NCI-H460 (cell line): ENCODE measurements at regions not wholly inside any gene's neighbourhood (a gene's known extent, or its start where the extent isn't known, plus 50 kb on each side); places are given as distances from the start of the nearest gene placed in this dataset.
"Not testable (repeated sequence)": the region's sequence is repeated elsewhere in the genome, so short reads cannot be mapped to it uniquely, and the experiment has no call there.

Experiments used
- DNase-seq: peaks from one replicate; pipeline ENCODE4 v3.0.0-alpha.2; 2016; ENCODE audit warnings: low read depth; ENCODE audit errors: extremely low read depth

DNA sequence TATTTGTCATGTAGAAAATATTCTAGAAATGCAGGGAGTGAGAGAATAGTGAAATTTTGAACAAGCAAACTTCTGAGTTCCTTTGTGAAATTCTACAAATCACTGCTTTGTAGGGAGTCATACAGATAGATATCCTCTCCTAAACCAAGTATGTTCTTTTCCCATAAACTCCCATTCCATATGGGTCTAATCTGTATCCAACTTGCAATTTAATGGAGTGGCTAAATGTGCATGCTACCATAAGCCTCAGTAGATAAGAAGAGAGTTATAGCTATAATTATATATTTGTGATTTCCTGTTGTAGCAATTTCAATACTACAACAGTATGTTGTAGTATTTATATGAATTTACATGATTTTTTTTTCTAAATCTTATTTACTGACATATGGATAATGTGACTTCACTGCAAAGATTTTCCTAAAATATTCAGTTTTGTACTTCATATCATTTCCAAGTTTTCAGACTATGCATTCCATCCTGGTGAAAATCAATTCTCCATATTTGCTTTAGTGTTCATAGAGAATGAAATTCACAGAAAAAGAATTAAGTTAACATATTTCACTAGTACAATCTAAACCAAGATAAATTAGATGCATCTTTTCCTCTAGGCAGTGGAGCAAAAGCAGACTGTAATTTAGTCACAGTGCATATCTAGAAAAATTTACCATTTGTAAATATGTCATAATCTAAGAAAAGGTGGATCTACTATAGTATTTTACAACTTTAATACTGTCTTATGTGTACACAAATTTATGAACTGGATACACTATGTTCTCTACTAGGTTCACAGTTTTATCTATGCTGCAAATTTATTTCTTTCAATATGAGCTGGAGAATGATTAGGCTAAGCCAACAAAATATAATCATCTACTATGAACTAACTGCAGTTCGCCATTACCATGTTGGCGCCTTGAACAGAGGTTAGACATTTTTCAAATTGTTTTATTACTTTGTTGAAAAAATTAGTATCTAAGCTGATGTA, 372.9 kb upstream of the NDST3 start:
- DNase-seq = no peak

DNA sequence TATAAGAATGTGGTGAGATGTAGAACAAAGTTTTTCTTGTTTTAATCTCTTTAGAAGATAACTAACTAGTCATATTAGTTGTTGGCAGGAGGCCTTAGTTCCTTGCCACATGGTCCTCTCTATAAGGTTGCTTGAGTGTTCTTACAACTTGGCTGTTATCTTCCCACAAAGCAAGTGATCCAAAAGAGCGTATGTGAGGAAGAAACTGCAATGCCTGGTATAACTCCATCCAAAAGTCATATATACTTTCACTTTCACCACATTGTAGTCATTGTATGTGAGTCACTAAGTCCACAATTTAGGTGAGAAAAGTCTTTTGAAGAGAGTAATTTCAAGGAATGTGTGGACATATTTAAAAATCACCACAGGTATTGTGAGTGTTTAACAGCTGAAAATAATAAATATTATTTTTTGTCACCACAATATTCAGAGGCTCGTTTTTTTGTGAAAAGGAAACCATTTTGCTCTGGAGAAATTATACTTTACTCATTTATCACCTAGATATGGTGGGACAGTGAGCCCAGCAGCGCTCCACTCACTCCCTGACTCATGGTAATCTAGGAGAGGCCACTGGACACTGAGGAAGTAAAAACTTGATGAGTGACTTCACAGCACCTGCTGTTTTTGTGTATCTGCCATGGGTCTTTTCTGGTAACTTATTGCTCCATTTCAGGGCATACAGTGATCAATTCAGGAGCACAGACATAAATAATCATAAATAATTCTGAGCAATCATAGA, 369.4 kb upstream of the NDST3 start:
- no peak for DNase-seq

DNA sequence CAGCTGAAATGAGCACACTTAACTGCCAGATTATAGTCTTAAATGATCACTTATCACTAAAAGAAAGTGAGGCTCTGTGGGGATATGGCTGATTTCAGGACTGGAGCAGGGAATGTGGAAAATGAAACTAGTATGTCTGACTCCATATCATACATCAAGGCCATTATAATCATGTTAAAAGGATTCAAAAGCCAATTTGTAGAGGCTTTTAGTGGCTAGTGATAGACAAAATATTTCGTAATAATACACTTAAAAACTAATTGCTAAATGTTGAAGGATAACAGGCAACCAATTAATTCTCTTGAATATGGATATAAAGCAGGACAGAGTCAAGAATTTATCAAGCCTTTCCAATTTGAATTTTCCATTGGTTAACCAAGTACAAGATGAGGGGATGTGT, 358.1 kb upstream of the NDST3 start:
- no peak for DNase-seq

DNA sequence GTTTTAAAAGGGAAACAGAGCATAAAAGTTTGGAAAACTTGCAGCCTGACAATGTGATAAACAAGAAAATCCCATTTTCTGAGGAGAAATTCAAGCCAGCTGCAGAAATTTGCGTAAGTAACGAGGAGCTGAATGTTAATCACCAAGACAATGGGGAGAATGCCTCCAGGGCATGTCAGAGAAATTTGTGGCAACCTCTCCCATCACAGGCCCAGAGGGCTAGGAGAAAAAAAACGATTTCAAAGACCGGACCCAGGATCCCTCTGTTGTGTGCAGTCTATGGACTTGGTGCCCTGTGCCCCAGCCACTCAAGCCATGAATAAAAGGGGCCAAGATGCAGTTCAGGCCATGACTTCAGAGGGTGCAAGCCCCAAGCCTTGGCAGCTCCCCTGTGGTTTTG, 355.4 kb upstream of the NDST3 start:
- DNase-seq = no peak

DNA sequence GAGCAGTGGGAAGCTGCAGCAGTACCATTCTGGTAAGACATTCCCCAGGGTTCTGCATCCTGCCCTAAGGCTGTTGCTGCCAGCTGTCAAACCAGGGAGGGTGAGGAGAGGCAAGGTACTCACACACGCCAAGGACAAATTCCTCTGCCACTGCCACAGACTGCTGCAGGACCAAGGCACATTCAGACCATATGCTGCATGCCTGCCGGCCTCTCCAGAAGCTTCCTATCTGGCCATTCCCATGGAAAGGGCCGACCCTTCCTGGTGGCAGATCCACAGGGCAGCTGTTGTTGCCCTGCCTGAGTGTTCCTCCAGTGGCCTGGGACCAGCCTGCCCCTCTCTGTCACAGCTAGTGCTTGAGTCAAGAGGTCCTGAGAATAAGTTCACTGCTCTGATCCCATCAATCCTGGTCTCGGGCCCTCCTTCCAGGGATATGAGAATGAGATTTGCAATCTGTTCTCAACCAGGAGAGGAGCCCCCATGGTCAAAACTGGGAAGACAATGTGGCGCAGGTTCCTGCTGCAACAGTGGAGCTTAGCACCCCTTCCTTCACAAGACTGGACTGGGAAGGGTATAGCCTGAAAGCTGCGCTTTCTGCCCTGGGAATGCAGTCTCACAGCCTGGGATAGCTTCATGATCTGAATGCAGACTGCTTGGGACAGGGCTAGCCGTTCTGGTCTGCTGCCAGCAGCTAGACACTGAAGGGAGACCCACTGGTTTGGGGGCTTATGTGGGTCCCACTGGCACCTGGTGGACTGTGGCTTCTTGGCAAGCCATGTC, 342.5 kb upstream of the NDST3 start:
- no peak for DNase-seq

DNA sequence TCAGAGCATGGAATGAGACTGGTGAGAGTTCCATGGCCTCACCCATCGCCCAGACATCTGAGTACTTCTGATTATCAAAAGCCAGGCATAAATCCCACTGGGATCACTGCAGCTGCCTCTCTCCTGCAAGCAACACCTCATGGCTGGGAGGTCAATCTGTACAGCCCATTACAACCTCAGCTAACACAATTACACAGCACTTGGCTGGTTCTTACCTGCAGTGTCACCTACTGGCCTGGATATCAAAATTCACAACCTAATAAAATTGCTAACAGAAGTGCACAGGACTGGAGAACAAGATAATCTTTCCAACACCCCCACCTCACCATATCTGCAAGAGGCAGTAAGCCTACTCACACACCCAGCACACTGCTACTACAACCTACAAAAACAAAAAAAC, 341.7 kb upstream of the NDST3 start:
- no peak for DNase-seq

DNA sequence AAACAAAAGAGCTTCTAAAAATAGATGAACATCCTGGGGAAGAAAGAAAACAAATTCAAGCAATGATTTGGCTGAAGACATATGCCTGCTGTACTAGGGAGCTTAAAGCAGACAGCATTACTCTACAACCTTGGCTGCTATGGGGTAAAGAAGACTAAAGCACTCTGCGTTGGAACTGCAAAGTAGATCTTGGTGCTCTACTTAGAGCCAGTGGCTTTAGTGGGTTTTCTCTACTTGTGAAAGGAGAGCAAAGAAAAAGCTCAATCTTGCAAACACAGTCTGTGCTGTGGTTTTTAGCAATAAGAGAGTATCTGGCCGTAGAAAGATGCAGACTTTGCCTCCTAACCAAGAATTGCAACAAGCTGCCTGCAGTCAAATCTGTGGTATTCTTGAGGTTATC, 334.7 kb upstream of the NDST3 start:
- no peak for DNase-seq

DNA sequence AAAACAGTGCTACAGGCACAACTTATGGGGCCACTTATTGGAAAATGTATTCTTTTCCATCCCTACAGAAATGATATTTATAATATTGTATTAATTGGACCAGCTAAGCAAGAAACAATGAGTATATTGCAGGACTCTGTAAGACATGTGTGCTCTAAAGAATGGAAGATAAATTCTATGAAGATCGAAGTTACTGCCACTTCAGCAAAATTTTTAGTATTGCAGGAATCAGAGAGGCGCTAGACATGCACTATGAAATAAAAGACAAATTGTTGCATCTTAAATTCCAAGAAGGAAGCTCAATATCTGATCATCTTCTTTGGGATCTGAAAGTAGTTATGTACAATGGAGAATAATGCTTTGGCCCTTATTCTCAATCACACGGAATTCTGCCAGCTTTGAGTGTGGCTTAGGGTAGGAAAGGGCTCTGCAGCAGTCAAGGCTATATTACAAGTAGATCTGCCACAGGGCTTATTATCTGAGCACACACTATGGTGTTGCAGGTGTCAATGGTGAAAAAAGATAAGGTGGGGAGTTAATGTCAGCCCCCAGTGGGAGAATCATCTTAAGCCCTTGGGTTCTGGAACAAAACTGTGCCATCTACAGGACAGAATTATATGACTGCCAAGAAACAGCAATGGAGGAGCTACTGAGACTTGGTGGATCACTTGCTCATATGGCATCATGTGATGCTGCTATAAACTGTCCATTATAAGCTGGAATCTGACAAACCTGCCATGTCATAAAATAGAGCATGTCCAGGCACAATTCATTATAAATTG, 334.0 kb upstream of the NDST3 start:
- no peak for DNase-seq

DNA sequence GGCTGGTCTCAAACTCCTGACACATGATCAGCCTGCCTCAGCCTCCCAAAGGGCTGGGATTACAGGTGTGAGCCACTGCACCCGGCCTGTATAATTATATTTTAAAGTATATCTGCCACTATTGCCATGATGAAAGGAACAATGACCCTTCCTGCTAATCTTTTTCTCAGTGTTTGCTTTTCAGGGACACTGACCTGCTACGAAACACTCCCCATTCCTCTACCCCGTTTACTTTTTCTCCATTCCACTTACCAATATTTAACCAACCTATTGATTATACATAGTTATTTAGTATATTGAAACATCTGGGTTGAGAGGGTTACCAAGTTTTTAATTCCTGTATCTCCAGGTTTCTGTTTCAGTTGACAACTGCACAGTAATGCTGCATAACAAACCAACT, 331.9 kb upstream of the NDST3 start:
- DNase-seq = no peak

DNA sequence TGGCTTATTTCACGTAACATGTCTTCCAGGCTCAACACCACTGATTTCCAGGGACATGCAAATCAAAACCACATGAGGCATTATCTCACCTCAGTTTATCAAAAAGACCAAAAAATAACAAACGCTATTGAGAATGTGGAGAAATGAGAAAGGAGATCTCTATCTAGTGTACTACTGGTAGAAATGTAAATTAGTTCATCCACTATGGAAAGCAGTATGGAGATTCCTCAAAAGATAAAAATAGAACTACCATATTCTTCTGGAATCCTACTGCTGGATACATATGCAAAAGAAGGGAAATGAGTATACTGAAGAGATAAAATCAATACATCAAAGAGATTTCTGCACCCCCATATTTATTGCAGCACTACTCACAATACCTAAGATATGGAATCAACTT, 329.6 kb upstream of the NDST3 start:
- no peak for DNase-seq

DNA sequence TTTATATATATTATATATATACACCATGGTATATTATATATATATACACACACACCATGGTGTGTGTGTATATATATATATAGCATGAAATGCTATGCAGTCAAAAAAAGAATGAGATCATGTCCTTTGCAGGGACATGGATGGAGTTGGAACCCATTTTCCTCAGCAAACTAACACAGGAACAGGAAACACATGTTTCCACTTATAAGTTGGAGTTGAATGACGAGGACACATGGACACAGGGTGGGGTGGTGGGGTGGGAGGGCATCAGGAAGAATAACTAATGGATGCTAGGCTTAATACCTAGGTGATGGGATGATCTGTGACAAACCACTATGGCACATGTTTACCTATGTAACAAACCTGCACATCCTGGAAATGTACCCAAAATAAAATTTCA, 293.6 kb upstream of the NDST3 start:
- no peak for DNase-seq

DNA sequence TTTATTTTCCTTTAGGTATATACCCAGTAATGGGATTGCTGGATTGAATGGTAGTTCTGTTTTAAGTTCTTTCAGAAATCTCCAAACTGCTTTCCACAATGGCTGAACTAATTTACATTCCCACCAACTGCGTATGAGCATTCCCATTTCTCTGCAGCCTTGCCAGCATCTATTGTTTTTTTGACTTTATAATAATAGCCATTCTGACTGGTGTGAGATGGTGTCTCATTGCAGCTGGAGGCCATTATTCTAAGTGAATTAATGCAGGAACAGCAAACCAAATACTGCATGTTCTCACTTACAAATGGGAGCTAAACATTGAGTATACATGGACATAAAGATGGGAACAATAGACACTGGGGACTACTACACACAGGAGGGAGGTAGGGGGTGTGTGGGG, 288.9 kb upstream of the NDST3 start:
- not testable (repeated sequence) for DNase-seq

DNA sequence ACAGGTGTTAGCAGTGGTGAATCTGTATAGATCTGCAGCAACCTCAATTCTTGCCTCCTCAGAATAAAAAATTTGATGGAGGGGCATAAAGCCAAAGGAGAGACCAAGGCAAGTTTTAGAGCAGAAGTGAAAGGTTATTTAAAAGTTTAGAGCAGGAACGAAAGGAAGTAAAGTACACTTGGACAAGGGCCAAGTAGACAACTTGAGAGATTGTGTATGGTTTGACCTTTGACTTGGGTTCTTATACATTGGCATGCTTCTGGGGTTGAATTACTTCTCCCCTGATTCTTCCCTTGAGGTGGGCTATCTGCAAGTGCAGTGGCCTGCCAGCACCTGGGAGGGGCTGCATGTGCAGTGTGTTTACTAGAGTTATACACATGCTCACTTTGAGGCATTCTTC, 278.8 kb upstream of the NDST3 start:
- DNase-seq = no peak

DNA sequence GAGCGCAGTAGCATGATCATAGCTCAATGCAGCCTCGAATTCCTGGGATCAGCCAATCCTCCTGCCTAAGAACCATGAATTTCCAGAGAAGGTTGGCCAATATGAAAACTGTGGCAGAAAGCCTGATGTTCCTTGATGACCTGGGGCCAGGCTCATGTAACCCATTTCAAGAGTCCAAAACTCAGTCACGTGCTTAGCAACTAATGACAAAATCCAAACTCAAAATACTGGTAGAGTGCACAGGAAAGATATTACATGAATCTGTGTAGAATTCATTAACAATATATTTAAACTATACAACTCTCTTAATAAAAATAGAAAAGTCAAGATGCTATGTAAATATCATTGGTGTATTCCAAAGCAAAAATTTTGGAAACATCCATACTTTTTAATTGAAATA, 265.7 kb upstream of the NDST3 start:
- DNase-seq = no peak

DNA sequence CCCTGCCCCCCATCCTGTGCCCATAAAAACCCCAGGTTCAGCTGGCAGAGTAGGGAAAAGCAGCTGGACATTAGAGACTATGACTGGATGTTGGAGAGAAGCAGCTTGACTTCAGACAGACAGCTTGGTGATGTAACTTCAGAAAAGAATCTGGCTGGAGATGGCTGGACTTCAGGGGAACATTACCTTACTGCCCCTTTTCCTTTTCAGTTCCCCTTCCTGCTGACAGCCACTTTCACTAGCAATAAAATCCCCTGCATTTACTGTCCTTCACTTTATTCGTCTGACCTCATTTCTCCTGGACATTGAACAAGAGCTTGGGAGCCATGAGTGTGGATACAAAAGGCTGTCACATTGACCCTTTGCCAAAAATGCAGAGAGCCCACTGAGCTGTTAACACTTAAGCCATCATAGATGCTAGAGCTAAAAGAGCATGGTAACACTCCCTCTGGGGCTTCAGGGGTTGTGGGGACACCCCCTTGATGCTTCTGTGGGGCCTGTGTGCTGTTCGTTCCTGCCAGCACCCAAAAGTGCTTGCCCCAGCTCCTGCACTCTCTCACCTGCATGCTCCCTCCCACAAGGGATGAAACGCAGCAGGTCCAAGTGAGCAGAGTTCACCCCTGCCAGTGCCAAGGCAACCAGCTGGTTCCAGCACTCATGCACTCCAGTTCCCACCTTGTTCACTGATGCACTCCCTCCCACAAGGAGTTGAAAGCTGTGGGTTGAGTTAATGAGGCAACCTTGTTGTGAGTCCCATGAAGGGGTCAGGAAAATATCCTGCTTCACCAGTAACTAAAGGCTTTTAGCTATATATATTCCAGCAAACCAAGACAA, 263.8 kb upstream of the NDST3 start:
- DNase-seq = no peak

DNA sequence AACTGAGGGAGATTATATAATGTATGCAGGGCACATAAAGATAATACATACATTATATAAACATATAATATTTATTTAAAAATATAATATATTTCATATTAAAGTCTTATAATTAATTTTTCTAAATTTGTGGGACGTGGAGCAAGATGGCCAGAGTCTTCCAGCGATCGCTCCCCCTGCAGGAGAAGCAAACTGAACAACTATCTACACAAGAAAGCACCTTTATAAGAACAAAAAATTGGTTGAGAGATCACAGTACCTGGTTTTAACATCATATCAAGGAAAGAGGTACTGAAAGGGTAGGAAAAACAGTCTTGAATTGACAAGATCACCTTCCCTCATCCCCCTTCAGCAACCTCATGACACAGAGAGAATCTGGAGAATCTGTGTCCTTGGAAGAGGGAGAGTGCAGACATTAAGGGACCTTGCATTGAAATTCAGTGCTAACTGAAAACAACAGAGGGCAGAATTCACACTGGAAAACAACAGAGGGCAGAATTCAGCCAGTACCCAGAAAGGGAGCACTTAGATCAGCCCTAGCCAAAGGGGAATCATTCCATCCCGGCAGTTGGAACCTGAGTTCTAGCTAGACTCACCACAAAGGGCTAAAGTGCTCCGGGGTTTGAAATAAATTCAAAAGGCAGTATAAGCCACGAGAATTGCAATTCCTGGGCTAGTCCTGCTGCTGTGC, 262.5 kb upstream of the NDST3 start:
- DNase-seq = no peak

DNA sequence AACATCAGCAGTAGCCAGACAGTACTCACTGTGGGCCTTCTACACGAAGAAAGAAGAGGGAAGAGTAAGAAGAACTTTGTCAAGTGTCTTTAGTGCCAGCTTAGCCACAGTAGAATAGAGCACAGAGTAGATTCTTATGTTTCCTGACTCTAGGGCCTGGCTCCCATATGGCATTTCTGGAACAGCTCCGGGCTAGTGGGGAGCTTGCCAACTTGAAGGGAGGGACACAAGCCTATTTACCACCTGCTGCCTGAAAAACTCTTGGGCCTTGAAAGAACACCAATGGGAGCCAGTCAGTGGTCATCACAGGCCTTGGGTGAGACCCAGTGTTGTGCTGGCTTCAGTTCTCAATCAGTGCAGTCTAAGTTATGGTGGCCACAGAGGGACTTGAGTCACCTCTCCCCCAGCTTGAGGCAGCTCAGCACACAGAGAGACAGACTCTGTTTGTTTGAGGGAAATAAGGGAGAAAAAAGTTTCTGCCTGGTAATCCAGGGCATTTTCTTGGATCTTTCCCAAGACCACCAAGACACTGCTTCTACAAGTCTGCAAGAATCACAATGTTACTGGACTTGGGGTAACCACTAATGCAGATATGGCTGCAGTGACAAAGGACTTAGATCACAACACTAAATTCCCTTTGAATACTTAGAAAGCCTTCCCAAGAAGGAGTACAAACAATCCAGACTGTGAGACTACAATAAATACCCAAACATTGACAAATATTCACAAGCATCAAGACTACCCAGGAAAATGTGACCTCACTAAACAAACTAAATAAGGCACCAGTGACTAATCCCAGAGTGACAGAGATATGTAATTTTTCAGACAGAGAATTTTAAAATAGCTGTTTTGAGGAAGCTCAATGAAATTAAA, 261.0 kb upstream of the NDST3 start:
- no peak for DNase-seq

DNA sequence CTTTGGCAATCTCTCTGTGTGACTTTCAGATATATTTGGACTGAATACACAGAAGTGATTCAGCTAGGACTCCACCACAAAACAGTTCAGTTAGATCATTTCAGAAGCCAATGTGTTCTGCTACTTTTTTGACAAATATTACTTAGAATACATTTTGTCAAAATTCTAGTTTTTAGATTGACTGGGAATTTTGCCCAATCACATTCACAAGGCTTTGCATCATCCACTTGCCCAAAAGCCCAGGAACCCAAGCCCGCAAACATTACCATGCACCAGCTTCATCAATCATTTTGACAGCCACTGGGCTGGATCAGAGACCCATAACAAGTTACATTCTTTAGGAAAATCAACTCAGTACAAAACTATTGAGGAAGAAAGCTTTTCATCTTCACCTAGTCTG, 256.6 kb upstream of the NDST3 start:
- DNase-seq = no peak
